ENCODE measurements at regions not wholly inside any gene's neighbourhood (a gene's known extent, or its start where the extent isn't known, plus 50 kb on each side); places are given as distances from the start of the nearest gene placed in this dataset.
"Not testable (repeated sequence)": the region's sequence is repeated elsewhere in the genome, so short reads cannot be mapped to it uniquely, and the experiment has no call there.

DNA sequence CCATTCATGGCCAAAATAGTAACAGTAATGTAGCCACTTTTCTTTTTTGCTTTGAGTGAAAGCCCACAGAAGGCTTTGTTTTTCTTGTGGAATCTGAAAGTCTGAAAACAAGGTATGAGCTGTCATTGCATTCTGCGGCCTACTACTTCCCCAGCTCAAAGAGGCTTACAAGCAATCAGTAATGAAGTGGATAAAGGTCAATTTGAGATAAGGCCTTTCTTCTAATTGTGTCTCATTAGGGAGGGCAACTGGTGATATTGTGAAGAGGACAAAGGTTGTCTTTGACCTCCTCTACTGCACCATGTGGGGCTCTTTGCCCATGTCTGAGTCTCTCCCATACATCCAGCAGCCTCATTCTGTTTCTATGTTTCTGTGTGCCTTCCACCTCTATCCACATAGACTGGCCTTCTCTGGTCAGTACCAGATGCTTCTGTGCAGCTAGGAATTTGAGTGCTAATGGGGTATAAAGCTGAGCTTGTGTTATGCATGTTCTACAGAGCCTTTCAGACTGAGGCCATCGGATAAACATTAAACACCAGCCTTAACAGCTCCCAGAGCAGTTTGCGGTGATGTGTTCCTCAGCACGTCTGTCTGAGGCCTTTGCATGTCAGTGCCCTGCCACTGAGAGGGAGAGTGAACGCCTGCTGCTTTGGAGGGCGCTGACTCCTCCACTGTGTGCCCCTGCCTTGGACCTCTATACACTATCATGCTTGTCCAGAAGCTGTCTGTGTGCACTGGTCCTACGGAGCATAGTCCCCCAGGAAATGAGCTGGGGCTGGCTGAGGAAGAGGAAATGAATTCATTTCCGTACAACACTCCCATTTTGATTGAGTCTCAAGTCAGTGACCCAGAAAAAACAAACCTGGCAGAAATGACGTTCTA is 80.2 kb downstream of the SH2D1A start:
- DNase-seq (no peak), ATAC-seq (peak in 1 of 2 donors; percentile 21)
- intact Hi-C loops (cut with DNase I): no loop called here

DNA sequence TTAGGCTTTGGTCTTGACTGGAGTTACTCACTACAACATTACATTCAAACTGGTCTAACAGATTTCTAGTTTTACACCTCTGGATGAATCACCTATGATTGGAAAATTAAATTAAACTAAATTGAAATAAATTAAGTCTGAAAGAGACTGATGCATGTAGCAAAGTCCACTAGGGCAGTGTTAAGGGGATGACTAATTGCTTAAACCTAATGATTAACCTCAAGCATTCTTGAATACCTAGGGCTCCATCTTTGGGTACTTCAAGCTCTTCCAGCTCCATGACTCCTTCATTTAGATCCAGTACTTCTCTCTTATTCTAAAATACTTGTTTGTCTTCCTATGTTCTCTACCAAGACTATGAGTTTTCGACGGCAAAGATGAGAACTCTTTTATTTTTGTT is 86.8 kb downstream of the SH2D1A start:
- DNase-seq: no peak
- intact Hi-C loops (cut with DNase I): no loop called here

DNA sequence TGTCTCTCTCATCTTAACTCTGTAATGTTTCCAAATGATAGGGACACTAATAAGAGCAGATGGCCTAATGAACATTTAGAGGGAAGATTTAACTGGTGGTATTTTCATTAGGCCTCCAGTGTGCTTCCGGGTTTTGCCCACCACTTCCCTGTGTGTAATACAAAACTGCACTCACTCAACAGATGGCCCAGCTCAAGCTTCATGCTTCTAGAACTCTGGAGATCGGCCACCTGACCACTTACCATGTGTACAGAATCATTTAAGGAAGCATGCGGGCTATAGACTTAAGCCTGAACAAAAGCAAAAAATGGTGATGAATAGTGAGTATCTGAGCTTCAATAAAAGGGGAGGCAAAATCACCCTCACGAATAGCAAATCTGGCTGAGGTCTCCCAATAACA is 89.3 kb downstream of the SH2D1A start:
- intact Hi-C loops (cut with DNase I): no loop called here
- no peak for ATAC-seq
- DNase-seq: no peak

More for the DNA sequence above, 86.8 kb downstream of the SH2D1A start:
- no peak for ATAC-seq

DNA sequence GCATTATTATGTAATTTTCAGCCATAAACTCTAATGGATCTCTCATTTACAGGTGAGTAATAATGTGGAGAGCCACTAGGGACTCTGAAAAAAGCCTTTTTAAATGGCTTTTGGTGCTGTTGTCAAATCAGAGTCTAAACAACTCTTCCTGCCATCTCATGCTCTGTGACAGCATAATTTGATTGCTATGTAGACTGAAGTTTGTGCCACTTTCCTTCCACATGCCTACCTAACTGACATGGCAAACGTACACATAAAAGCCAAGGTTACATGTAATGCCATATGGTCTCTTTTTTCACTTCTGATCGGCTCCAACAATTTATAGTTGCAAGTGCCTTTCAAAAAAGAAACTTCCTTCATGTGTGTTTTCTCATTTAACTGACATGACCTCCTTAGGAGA is 94.3 kb downstream of the SH2D1A start:
- intact Hi-C loops (cut with DNase I): no loop called here
- ATAC-seq: no peak
- no peak for DNase-seq

DNA sequence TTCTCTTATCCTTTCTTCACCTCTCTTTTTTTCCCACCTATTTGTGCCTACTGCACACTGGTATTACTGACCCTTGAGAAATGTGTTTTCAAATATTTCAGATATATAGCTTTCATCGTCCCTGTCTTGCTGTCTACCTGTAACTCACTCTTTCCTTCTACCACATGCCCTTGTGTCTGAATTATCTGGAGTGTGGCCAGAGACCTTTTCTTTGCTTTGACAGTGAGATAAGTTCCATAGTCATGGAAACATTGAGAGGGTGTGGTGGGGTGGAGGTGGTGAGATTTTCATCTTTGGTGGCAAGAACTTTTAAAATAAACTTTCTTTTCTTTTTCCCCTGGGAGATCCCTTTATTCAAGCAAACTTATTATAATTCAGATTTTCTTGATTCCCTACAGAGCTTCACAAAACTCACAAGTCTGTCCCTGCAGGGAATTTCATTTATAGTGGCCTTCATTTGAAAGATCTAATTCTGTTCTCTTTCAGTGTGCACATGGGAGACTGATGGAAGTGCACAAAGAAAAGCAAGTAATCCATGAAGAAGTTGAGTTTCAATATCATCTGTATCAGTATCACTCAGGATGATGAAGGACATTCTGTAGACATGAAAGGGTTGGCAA is 95.7 kb downstream of the SH2D1A start:
- intact Hi-C loops (cut with DNase I): no loop called here
- ATAC-seq: no peak
- no peak for DNase-seq

DNA sequence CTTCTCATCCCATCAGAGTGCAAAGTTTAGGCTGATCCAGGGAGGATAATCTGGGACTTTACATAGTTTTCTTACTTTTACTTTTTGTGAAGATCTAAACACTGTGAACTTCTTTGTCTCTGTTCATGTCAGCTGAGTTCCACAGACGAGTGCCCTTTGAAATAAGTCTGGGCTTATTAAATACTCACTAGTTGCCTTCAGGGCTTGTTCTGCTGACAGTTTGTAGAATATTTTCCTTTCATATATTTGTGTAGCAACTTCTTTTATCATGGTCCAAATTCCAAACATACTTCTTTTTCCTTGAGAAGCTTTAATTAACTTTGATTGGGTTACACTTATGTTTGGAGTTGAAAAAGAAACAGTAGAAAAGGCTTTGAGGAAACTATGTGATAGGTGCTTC is 109.6 kb downstream of the SH2D1A start:
- intact Hi-C loops (cut with DNase I): no loop called here
- no peak for ATAC-seq
- no peak for DNase-seq

DNA sequence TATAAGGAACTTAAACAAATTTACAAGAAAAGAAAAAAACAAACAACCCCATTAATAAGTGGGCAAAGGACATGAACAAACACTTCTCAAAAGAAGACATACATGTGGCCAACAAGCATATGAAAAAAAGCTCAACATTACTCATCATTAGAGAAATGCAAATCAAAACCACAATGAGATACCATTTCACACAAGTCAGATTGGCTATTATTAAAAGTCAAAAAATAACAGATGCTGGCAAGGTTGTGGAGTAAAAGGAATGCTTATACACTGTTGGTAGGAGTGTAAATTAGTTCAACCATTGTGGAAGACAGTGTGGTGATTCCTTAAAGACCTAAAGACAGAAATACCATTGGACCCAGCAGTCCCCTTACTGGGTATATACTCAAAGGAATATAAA is 113.5 kb downstream of the SH2D1A start:
- ATAC-seq; DNase-seq; intact Hi-C loops (cut with DNase I): not testable (repeated sequence)

DNA sequence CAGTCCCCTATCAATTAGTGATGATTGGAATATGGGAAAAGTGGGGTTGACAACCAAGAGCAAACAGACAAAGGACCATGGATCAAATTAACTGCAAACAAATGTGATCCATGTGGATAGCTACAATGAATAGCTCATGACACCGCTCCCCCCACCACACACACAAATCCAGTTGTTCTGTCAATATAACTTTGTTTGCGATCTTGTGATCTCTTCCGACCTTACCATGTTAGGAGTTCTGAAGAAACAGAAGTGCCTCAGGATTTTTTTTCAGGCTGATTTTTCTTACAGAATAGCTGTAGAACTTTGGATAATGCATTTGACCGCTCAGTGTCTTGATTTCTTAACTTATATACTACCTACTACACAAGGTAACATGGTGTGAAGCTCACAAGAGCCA is 116.6 kb downstream of the SH2D1A start:
- intact Hi-C loops (cut with DNase I): no loop called here
- ATAC-seq (no peak), DNase-seq (no peak)

DNA sequence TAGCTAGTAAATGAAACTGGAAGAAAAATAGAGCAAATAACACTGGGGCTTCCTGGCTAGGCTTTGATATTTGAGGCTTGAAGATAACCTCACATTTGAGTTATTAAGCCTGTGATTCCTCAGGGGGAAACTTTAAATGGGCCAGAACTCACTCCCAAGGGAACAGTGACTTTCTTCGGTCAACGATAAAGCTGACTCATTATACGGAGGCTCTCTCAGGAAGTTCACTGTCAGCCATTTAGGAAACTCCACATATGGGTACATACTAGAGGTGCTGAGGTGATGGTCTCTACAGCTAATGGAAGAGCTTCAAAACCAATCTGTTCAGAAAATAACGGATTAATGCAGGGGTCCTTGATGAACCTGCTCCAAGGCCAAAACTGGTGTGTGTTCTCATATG is 120.8 kb downstream of the SH2D1A start:
- DNase-seq (no peak), ATAC-seq (no peak)
- intact Hi-C loops (cut with DNase I): no loop called here

DNA sequence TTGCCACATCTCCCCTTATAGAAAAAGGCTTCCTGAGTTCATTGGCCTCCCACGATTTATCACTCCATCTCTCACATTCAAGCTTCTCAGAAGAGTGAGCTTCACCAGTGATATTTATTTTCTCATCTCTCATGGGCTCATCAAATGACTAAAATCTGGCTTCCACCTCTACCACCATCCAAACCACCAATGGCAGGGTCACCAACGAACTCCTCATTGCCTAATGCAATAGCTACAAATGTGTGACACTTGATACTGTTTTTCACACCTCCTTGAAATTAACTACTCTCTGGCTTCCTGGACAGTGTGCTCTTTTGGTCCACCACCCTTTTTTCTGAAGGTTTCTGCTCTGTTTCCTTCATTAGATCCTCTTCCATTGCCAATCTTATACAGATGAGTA is 129.0 kb downstream of the SH2D1A start:
- ATAC-seq: no peak
- intact Hi-C loops (cut with DNase I): no loop called here

DNA sequence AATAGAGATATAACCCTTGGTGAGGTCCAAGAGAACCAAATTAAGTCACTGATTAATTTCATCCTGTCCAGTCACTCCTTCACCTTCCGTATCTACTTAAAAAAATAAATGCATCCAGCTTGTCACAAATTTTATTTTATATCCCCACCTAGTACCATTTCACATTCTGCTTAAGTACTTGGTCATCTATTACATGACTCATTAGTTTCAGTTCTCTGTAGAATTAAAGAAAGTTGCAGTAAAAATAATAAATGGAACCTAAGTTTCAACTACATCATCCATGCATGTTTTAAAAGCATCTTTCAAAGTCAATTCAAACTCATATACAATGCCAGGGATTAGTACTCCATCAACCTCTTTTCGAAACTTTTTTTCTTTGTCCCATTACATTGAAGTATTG is 130.2 kb downstream of the SH2D1A start:
- ATAC-seq (no peak), DNase-seq (no peak)
- intact Hi-C loops (cut with DNase I): no loop called here

More for the DNA sequence above, 129.0 kb downstream of the SH2D1A start:
- DNase-seq: no peak

DNA sequence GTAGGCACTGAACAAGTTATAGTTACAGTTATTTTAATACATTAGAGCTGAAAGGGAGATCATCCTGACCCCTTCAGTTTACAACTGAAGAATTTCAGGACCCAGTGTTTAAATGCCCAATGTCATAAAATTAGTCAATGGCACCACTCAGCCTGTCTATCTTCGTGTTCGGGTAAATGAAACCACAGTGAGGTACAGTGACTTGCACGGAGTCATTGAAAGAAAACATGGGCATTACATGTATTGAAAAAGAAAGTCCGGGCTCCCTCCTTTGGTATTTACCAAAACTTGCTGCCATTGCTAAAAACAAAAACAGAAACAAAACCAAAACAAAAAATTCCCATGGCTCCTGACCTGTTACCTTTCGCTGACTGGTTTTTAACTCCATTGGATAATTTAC is 131.7 kb downstream of the SH2D1A start:
- intact Hi-C loops (cut with DNase I): no loop called here
- no peak for DNase-seq
- no peak for ATAC-seq

DNA sequence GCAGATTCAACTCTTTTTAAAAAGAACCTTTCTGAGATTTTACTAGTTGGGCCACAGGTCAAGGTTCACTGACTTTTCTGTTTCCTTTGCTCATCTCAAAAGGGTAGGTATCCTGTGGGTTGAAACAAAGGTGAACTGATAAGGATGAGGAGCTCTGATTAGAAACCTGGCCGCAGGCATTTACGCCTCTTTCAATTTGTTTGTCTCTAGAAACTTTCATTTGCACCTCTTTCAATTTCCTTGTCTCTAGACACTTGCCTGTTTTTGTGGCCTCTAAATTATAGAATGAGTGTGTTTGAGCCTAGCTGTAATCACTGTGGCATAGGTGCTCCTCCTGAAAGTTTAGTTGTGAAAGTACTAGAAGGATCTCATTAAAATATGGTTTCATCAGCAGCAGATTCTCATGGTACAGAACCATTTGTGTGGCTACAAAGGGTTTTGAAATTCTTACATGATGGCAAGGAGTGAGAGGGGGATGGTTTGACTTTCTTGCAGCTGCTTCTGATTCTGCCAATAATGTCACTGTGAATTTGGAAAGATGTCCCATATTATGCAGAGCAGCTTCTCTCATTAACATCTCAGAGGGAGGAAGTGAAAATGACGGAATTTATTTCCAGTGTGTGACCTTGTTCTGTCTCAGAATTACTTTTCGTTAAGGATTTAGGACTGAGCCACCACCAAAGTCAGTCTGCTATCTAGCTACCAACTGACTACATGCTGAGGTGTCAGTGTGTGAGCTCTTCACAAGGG is 142.2 kb downstream of the SH2D1A start:
- intact Hi-C loops (cut with DNase I): no loop called here
- DNase-seq (no peak), ATAC-seq (no peak)

DNA sequence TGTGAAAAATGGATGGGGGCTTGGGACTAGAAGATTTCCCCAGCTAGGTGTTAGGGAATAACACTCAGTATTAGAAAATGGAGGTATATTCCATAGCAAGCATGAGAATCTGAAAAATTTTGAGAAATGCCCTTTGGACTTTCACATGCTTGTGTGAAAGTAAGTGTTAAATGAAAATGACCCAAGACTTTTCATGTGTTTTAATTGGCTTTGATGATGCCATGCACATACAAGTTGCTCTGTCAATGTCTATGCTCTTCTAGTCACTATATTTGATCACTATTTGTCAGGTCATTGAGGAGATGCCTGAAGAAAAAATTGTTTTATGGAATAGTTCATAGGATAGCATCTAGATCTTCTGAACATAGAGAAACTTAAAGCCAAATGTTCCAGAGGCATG is 147.6 kb downstream of the SH2D1A start:
- intact Hi-C loops (cut with DNase I): no loop called here
- ATAC-seq (no peak), DNase-seq (no peak)

DNA sequence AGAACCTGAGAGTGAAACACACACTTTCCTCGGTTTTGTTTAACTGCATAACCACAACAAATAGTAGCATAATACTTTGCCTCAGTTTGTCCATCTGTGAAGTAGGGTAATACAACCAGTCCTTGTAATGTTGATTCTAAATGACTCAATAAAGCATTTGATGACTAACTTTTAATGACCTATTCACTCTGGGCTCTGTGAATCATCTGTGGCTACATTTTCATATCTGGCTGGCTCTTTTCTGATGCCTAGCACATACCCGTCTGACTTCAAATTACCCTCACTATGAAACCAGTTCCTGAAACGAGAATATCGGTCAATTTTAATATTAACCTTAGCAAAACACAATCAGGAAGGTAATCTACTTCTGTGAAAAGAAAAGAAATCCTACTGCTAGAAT is 151.0 kb downstream of the SH2D1A start:
- ATAC-seq (no peak), DNase-seq (no peak)
- intact Hi-C loops (cut with DNase I): no loop called here

DNA sequence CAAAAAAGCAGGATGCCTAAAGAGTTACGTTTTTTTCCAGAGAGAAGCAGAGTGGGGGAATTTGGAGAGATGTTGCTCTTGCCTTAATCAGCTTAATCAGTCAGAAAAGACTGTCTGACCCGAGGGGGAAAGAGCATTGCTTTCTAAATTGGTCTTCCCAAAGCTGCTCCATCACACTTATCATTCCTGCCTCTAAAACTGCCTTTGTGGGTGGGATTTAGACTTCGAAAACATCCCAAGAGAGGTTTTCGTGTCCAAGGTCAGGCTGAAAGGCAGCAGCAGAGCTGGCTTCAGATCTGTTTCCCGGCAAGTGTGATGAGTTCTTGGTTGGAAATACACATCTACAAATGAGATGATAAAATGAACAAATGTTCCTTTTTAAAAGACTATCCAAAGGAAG is 155.2 kb downstream of the SH2D1A start:
- ATAC-seq (no peak), DNase-seq (no peak)
- intact Hi-C loops (cut with DNase I): no loop called here

DNA sequence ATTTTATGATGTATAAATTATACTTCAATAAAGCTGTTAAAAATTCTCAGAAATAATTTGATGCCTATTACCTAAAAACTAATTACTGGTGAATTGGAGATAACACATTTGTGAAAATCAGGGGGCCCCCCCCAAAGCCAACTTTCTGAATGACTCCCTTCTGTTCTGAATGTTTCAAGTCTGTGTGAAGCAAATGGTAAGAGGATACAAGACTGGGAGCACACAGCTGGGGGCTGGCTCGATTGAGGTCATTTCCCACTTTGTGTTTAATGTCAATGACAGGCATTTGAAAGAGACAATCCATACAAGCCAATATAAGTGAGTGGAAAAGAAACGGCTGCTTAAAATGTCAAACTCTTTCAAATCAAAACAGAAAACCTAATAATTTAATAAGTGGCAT is 155.8 kb downstream of the SH2D1A start:
- DNase-seq: no peak
- no peak for ATAC-seq
- intact Hi-C loops (cut with DNase I): no loop called here

DNA sequence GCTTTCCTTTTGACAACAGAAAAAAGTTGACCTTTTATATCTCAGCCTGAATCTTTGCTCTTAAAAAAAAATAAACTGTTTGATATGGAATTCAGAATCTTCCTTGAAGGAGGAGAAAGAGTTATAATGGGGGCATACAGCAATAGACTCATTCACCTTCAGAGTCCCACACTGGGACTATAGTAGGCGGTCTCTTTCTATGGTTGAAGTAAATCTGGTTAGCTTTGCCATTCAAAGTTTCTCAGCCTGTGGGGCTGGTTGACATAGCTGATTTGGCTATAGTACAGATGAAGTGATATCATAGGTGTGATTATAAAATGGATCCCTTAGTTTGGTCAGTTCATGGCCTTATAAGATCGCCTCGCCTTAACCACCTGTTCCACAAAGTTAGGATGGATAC is 156.2 kb downstream of the SH2D1A start:
- no peak for ATAC-seq
- DNase-seq: no peak
- intact Hi-C loops (cut with DNase I): no loop called here

DNA sequence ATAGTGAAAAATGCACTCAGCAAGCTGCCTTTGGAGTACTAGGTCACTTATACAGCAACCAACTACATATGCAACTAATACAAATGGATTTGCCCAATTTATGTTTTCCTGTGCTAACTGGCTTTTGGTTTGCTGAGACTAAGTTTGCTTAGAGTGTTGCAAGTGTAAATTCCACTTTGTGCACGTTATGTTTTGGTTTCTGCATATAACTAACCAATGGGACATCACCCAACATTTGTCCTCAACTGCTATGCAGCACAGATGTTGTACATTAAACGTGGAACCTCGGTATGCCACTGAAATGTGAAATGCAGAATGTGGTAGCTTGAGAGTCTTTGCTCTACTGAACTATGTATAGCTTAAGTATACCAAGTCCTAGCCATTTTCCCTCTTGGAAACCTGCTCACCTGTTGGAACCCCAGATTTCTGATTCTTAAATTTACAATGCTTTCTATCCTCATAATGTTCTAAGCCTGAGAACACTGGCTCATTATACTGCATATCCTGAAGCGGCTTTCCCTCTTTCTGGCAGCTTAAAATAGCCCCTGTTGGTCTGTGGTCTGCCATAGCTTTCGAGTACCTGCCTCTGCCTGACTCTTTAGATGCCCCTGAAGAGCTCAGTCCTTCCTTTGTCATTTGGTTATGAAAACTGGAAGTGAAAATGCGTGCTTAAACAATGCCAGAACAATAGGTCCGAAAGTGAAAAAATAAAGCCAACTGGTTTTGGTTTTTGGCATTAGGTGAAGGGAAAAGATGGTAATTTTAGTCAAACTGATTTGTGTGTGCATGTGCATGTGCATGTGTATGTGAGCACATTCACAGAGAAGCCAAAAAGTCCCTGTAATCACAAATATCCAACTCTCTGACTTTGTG is 158.0 kb downstream of the SH2D1A start:
- ATAC-seq (no peak), DNase-seq (no peak)
- intact Hi-C loops (cut with DNase I): no loop called here
